Right lobe of liver (tissue), 6 donors: ENCODE measurements at regions not wholly inside any gene's neighbourhood (a gene's known extent, or its start where the extent isn't known, plus 50 kb on each side); places are given as distances from the start of the nearest gene placed in this dataset.

ENCODE experiments used
- ATAC-seq, 4 donors: fragments of 200-7000 bp; cut with Tn5 transposase; one replicate each; pipeline ENCODE4 v1.9.1; 2020; ENCODE audit warnings: mild to moderate bottlenecking in 4 of 4, moderate library complexity in 4 of 4
- DNase-seq, 3 donors: peaks; one replicate each; pipeline ENCODE4 v3.0.0-alpha.2; 2020
- H3K27ac ChIP-seq, 3 donors: fragments of 200-600 bp; one replicate each; pipeline ENCODE4 v1.8.0; 2022
- H3K27me3 ChIP-seq, 2 donors: fragments of 200-600 bp; one replicate each; pipeline ENCODE4 v1.8.0; 2022
- H3K36me3 ChIP-seq, 4 donors: fragments of 200-600 bp; sonication (generic) in 1 of 4; one replicate each; pipeline versions ENCODE4 v1.5.1 to v1.8.0; 2017 to 2022; ENCODE audit warnings: control low read depth in 1 of 4
- H3K4me1 ChIP-seq, 4 donors: fragments of 200-600 bp; sonication (generic) in 1 of 4; one replicate each; pipeline versions ENCODE4 v1.5.1 to v1.8.0; 2017 to 2022; ENCODE audit warnings: control low read depth in 1 of 4
- H3K4me3 ChIP-seq, 3 donors: fragments of 200-600 bp; one replicate each; pipeline ENCODE4 v1.8.0; 2022
- H3K9me3 ChIP-seq, 4 donors: fragments of 200-600 bp; sonication (generic) in 1 of 4; one replicate each; pipeline versions ENCODE4 v1.5.1 to v1.8.0; 2017 to 2022; ENCODE audit warnings: control low read depth in 1 of 4
- POLR2A ChIP-seq: fragments of 450-650 bp; IDR thresholded peaks from one replicate; pipeline ENCODE4 v1.6.1; 2017; ENCODE audit warnings: antibody characterized with exemption, mild to moderate bottlenecking
- WGBS: methylation state at CpG from one replicate; pipeline ENCODE4 v1.1.6; 2018; ENCODE audit warnings: low coverage, low lambda C conversion rate; ENCODE audit not compliant: insufficient coverage; ENCODE audit errors: missing lambda C conversion rate; 5-methylcytosine and 5-hydroxymethylcytosine counted together
- intact Hi-C, 2 donors: fragments of 100-400 bp; cut with DNase I; formaldehyde crosslinking; loops; one replicate each; pipeline versions ENCODE4 v1.11.2 to v1.14.1; 2022
- TF ChIP-seq, protein P1 (sequence below), 4 donors: fragments of 200-600 bp in 3 of 4; fragments of 450-650 bp in 1 of 4; IDR thresholded peaks; one replicate each; pipeline versions ENCODE4 v1.5.1 to v1.8.0; 2016 to 2022; ENCODE audit warnings: antibody characterized with exemption in 4 of 4, mild to moderate bottlenecking in 2 of 4
- donor health status: DM: no; HTN: yes; CAD: no.
- donor health status: DM: no; HTN: no; CAD: no.
- donor health status: DM: no; HTN: no; CAD: no.
- donor health status: DM: no; HTN: yes; CAD: no.
- donor health status: DM: no; HTN: yes; CAD: no.

DNA sequence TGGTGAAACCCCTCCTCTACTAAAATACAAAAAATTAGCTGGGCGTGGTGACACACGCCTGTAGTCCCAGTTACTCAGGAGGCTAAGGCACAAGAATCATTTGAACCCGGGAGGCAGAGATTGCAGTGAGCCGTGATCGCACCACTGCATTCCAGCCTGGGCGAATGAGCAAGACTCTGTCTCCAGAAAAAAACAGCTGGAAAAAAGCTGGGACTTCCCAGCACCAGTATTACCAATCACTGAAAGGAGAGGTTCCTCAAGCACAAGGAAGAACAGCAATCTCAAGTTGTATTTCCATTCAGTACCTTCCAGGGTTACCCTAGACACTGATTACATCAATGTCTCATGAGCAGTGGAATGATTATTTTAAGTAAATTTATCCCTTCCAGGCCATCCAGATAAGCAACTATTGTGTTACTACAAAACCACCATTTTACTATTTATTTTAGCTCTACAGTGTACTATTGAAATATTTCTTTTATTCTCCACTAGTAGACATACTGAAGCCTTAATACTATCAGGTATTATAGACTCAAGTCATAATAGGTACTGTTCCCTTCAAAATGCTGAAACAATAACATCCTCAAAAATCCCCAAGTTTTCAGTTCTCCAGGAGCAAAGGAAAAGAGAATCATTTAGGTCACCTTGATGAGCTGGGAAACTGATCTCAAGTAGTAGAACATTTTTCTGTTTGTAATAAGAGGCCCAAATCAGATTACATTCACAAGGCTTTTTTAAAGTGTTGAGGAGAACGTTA is 54.8 kb upstream of the VGLL4 start:
- Histone ChIP-seq H3K9me3 (no peaks in the 10 kb centered on the region), H3K4me3 (no peak overlapping the region), H3K36me3 (no peaks in the 10 kb centered on the region), H3K4me1 (no peaks in the 10 kb centered on the region), H3K27me3 (no peaks in the 10 kb centered on the region), H3K27ac (no peak overlapping the region)
- TF ChIP-seq, protein P1, sequence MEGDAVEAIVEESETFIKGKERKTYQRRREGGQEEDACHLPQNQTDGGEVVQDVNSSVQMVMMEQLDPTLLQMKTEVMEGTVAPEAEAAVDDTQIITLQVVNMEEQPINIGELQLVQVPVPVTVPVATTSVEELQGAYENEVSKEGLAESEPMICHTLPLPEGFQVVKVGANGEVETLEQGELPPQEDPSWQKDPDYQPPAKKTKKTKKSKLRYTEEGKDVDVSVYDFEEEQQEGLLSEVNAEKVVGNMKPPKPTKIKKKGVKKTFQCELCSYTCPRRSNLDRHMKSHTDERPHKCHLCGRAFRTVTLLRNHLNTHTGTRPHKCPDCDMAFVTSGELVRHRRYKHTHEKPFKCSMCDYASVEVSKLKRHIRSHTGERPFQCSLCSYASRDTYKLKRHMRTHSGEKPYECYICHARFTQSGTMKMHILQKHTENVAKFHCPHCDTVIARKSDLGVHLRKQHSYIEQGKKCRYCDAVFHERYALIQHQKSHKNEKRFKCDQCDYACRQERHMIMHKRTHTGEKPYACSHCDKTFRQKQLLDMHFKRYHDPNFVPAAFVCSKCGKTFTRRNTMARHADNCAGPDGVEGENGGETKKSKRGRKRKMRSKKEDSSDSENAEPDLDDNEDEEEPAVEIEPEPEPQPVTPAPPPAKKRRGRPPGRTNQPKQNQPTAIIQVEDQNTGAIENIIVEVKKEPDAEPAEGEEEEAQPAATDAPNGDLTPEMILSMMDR (IDR thresholded peaks at IDR 0.05), result no peak
- no peak for TF ChIP-seq POLR2A
- DNase-seq (no peak), ATAC-seq (no peak)
- WGBS, result over 99% methylated on average over 7 of the region's 7 CpGs
- intact Hi-C loops, result no loop called here

- ATAC-seq (no peak), DNase-seq (no peak)
- Histone ChIP-seq H3K27ac (no peak overlapping the region), H3K4me1 (no peaks in the 10 kb centered on the region), H3K9me3 (no peaks in the 10 kb centered on the region), H3K36me3 (no peaks in the 10 kb centered on the region), H3K27me3 (no peaks in the 10 kb centered on the region), H3K4me3 (no peak overlapping the region)
- TF ChIP-seq, protein P1 (IDR thresholded peaks at IDR 0.05), result no peak
- TF ChIP-seq POLR2A, result no peak
- WGBS, result 91% methylated on average over 2 of the region's 2 CpGs
- intact Hi-C loops, result no loop called here
Measured at GRCh38 chr3:11697701-11698100, 54.0 kb upstream of the VGLL4 start.

GRCh38 chr3:11696054-11696453 is 52.3 kb upstream of the VGLL4 start:
- WGBS, result 92% methylated on average over 2 of the region's 2 CpGs
- intact Hi-C loops, result no loop called here
- DNase-seq, result no peak
- no peaks in the 10 kb centered on the region for H3K36me3 ChIP-seq
- no peak overlapping the region for H3K4me3 ChIP-seq
- H3K9me3 ChIP-seq, result no peaks in the 10 kb centered on the region
- no peaks in the 10 kb centered on the region for H3K4me1 ChIP-seq
- no peak for ATAC-seq
- no peaks in the 10 kb centered on the region for H3K27me3 ChIP-seq
- H3K27ac ChIP-seq, result no peak overlapping the region
- TF ChIP-seq POLR2A, result no peak
- TF ChIP-seq, protein P1 (IDR thresholded peaks at IDR 0.05), result no peak
